CD14-positive monocyte (primary cell): ENCODE measurements at regions not wholly inside any gene's neighbourhood (a gene's known extent, or its start where the extent isn't known, plus 50 kb on each side); places are given as distances from the start of the nearest gene placed in this dataset.

Experiments used
- DNase-seq, 3 donors: peaks; one replicate each; pipeline ENCODE4 v3.0.0-alpha.2; 2011 to 2022
- H2AFZ ChIP-seq: 2 replicates; pipeline ENCODE4 v1.6.0; 2012; ENCODE audit warnings: mild to moderate bottlenecking, low read depth, low read length, inconsistent platforms; ENCODE audit not compliant: insufficient read depth, poor library complexity, severe bottlenecking
- H3K27ac ChIP-seq, 2 donors: 1 replicate in 1 of 2; 2 replicates in 1 of 2; pipeline ENCODE4 v1.5.1; 2012 to 2013; ENCODE audit warnings: low read length in 2 of 2, control low read depth in 1 of 2, inconsistent platforms in 1 of 2, low read depth in 1 of 2, mild to moderate bottlenecking in 1 of 2
- H3K27me3 ChIP-seq, 2 donors: one replicate each; pipeline versions ENCODE4 v1.6.0 to v1.6.1; 2011 to 2013; ENCODE audit warnings: low read length in 2 of 2; ENCODE audit not compliant: control insufficient read depth in 2 of 2, insufficient read depth in 2 of 2
- H3K36me3 ChIP-seq, 2 donors: replicated peaks in 1 of 2; 1 replicate in 1 of 2; 2 replicates in 1 of 2; pipeline versions ENCODE4 v1.5.1 to v1.6.1; 2012 to 2013; ENCODE audit warnings: low read length in 2 of 2, control low read depth in 1 of 2, inconsistent platforms in 1 of 2, mild to moderate bottlenecking in 1 of 2; ENCODE audit not compliant: insufficient read depth in 2 of 2, control insufficient read depth in 1 of 2
- H3K4me1 ChIP-seq, 2 donors: 1 replicate in 1 of 2; 2 replicates in 1 of 2; pipeline versions ENCODE4 v1.5.1 to v1.6.1; 2012 to 2013; ENCODE audit warnings: low read length in 2 of 2, control low read depth in 1 of 2, inconsistent platforms in 1 of 2, mild to moderate bottlenecking in 1 of 2, moderate library complexity in 1 of 2; ENCODE audit not compliant: insufficient read depth in 2 of 2, control insufficient read depth in 1 of 2
- H3K4me2 ChIP-seq: replicated peaks from 2 replicates; pipeline ENCODE3; 2012; ENCODE audit warnings: low read length, moderate library complexity, mild to moderate bottlenecking; ENCODE audit not compliant: poor library complexity, severe bottlenecking; ENCODE audit errors: extremely low read depth
- H3K4me3 ChIP-seq, 3 experiments: fragments of 200-600 bp in 1 of 3; sonication (generic) in 1 of 3; replicated peaks in 1 of 3; 1 replicate in 2 of 3; 2 replicates in 1 of 3; pipeline ENCODE4 v1.5.1; 2011 to 2013; ENCODE audit warnings: low read length in 3 of 3, mild to moderate bottlenecking in 3 of 3, control low read depth in 2 of 3, low read depth in 2 of 3, inconsistent platforms in 1 of 3, moderate library complexity in 1 of 3
- H3K79me2 ChIP-seq: 2 replicates; pipeline ENCODE4 v1.6.0; 2012; ENCODE audit warnings: mild to moderate bottlenecking, control low read depth, inconsistent platforms, low read length, moderate library complexity; ENCODE audit not compliant: insufficient read depth
- H3K9ac ChIP-seq: 2 replicates; pipeline ENCODE4 v1.6.0; 2017; ENCODE audit warnings: low read length, mild to moderate bottlenecking; ENCODE audit not compliant: insufficient read depth, poor library complexity, severe bottlenecking
- H3K9me3 ChIP-seq, 2 donors: replicated peaks in 1 of 2; 1 replicate in 1 of 2; 2 replicates in 1 of 2; pipeline versions ENCODE4 v1.5.1 to v1.6.1; 2012 to 2013; ENCODE audit warnings: low read length in 2 of 2, control low read depth in 1 of 2; ENCODE audit not compliant: control insufficient read depth in 1 of 2, insufficient read depth in 1 of 2
- H4K20me1 ChIP-seq: 2 replicates; pipeline ENCODE4 v1.6.0; 2012; ENCODE audit warnings: mild to moderate bottlenecking, low read length, control low read depth, moderate library complexity; ENCODE audit not compliant: insufficient read depth
- H3K27ac Mint-ChIP-seq, 7 donors: one replicate each; pipeline ENCODE4 v1.8.0; 2020; ENCODE audit warnings: mild to moderate bottlenecking in 7 of 7, mixed read lengths in 7 of 7, moderate library complexity in 6 of 7, inconsistent platforms in 2 of 7
- H3K27me3 Mint-ChIP-seq, 3 donors: one replicate each; pipeline ENCODE4 v1.8.0; 2021 to 2022; ENCODE audit warnings: low read depth in 3 of 3, mild to moderate bottlenecking in 3 of 3, mixed read lengths in 3 of 3, moderate library complexity in 3 of 3, inconsistent platforms in 1 of 3
- H3K36me3 Mint-ChIP-seq, 2 donors: one replicate each; pipeline ENCODE4 v1.8.0; 2020; ENCODE audit warnings: mixed read lengths in 2 of 2, inconsistent platforms in 1 of 2, mild to moderate bottlenecking in 1 of 2
- H3K4me1 Mint-ChIP-seq: one replicate; pipeline ENCODE4 v1.8.0; 2020; ENCODE audit warnings: mild to moderate bottlenecking, mixed read lengths
- H3K4me3 Mint-ChIP-seq, 2 donors: one replicate each; pipeline ENCODE4 v1.8.0; 2020; ENCODE audit warnings: mild to moderate bottlenecking in 2 of 2, mixed read lengths in 2 of 2, moderate library complexity in 1 of 2
- H3K9me3 Mint-ChIP-seq, 7 donors: one replicate each; pipeline ENCODE4 v1.8.0; 2020 to 2022; ENCODE audit warnings: mixed read lengths in 7 of 7, mild to moderate bottlenecking in 6 of 7, moderate library complexity in 6 of 7, inconsistent platforms in 2 of 7
- WGBS: methylation state at CpG from one replicate; pipeline ENCODE4 v1.1.5; 2013; ENCODE audit warnings: missing lambda C conversion rate; ENCODE audit not compliant: insufficient coverage; 5-methylcytosine and 5-hydroxymethylcytosine counted together
- intact Hi-C, 2 donors: fragments of 100-400 bp; cut with micrococcal nuclease; formaldehyde crosslinking; loops; one replicate each; pipeline versions ENCODE4 v1.15.0 to v1.15.1; 2023
- TF ChIP-seq, protein P1 (sequence below): fragments of 200-600 bp; IDR thresholded peaks from one replicate; pipeline ENCODE4 v1.8.0; 2022; ENCODE audit warnings: antibody characterized with exemption, mild to moderate bottlenecking

- Histone ChIP-seq H3K27me3 (no peaks in the 10 kb centered on the region), H3K4me1 (no peaks in the 10 kb centered on the region), H2AFZ (no peak overlapping the region), H3K36me3 (no peaks in the 10 kb centered on the region), H3K4me3 (no peak overlapping the region), H3K27ac (no peak overlapping the region), H3K9me3 (peaks cover 4 to 17% of the 10 kb centered on the region in 2 donors), H3K79me2 (no peaks in the 10 kb centered on the region), H3K4me2 (no peak overlapping the region), H4K20me1 (no peaks in the 10 kb centered on the region), H3K9ac (no peak overlapping the region)
- TF ChIP-seq, protein P1, sequence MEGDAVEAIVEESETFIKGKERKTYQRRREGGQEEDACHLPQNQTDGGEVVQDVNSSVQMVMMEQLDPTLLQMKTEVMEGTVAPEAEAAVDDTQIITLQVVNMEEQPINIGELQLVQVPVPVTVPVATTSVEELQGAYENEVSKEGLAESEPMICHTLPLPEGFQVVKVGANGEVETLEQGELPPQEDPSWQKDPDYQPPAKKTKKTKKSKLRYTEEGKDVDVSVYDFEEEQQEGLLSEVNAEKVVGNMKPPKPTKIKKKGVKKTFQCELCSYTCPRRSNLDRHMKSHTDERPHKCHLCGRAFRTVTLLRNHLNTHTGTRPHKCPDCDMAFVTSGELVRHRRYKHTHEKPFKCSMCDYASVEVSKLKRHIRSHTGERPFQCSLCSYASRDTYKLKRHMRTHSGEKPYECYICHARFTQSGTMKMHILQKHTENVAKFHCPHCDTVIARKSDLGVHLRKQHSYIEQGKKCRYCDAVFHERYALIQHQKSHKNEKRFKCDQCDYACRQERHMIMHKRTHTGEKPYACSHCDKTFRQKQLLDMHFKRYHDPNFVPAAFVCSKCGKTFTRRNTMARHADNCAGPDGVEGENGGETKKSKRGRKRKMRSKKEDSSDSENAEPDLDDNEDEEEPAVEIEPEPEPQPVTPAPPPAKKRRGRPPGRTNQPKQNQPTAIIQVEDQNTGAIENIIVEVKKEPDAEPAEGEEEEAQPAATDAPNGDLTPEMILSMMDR, result no peak
- H3K36me3 Mint-ChIP-seq, result no peaks in the 10 kb centered on the region
- H3K27me3 Mint-ChIP-seq, result peaks cover 1 to 3% (median 3%) of the 10 kb centered on the region in 3 donors
- H3K9me3 Mint-ChIP-seq, result peaks cover 0 to 6% (median 3%) of the 10 kb centered on the region in 7 donors
- H3K4me3 Mint-ChIP-seq, result no peak overlapping the region
- no peak overlapping the region for H3K27ac Mint-ChIP-seq
- DNase-seq, result no peak
- intact Hi-C loops, result no loop called here
- WGBS, result no CpG with 5 or more reads among the region's 1 CpG
- H3K4me1 Mint-ChIP-seq, result no peaks in the 10 kb centered on the region
Observed at GRCh38 chr7:96773483-96773882, 63.8 kb upstream of the SEM1 start.

GRCh38 chr7:96774358-96774757 lies 64.7 kb upstream of the SEM1 start:
- Histone ChIP-seq H3K9ac (no peak overlapping the region), H2AFZ (no peak overlapping the region), H4K20me1 (no peaks in the 10 kb centered on the region), H3K36me3 (no peaks in the 10 kb centered on the region), H3K4me2 (no peak overlapping the region), H3K4me3 (no peak overlapping the region), H3K79me2 (no peaks in the 10 kb centered on the region), H3K4me1 (no peaks in the 10 kb centered on the region), H3K27me3 (no peaks in the 10 kb centered on the region), H3K9me3 (peaks cover 0 to 9% of the 10 kb centered on the region in 2 donors), H3K27ac (no peak overlapping the region)
- no CpG with 5 or more reads among the region's 3 CpGs for WGBS
- no peak for DNase-seq
- no peaks in the 10 kb centered on the region for H3K36me3 Mint-ChIP-seq
- peaks cover 1 to 3% (median 3%) of the 10 kb centered on the region in 3 donors for H3K27me3 Mint-ChIP-seq
- intact Hi-C loops, result no loop called here
- H3K27ac Mint-ChIP-seq, result no peak overlapping the region
- no peak overlapping the region for H3K4me3 Mint-ChIP-seq
- peaks cover 0 to 1% (median 0%) of the 10 kb centered on the region in 7 donors for H3K9me3 Mint-ChIP-seq
- TF ChIP-seq, protein P1, result no peak
- H3K4me1 Mint-ChIP-seq, result no peaks in the 10 kb centered on the region
